GM13976 (cell line): ENCODE measurements at regions not wholly inside any gene's neighbourhood (a gene's known extent, or its start where the extent isn't known, plus 50 kb on each side); places are given as distances from the start of the nearest gene placed in this dataset.

Source experiments
- DNase-seq: peaks from one replicate; pipeline ENCODE4 v3.0.0; 2012; ENCODE audit warnings: low spot score
- CTCF ChIP-seq: IDR thresholded peaks from 2 replicates; pipeline ENCODE4 v1.5.1; 2012; ENCODE audit warnings: borderline replicate concordance, mild to moderate bottlenecking; ENCODE audit not compliant: insufficient read depth; ENCODE audit errors: extremely low read depth, missing control alignments, control extremely low read depth
- in situ Hi-C: fragments of 300-500 bp; cut with MboI; formaldehyde crosslinking; loops from one replicate; pipeline ENCODE4 v1.12.0; 2022; ENCODE audit warnings: low sequenced_read_pairs, mixed read lengths, inconsistent platforms; ENCODE audit not compliant: unreplicated experiment

- DNase-seq = no peak
- in situ Hi-C loops = no loop called here
- no peak for TF ChIP-seq CTCF
Observed at GRCh38 chr6:14711704-14712379, 534.0 kb upstream of the JARID2 start.

- in situ Hi-C loops = no loop called here
- DNase-seq = no peak
- TF ChIP-seq CTCF = no peak
Observed at GRCh38 chr6:14713008-14713960, 532.6 kb upstream of the JARID2 start.

GRCh38 chr6:14713966-14714631 lies 531.8 kb upstream of the JARID2 start:
- in situ Hi-C loops = no loop called here
- no peak for TF ChIP-seq CTCF
- DNase-seq = no peak

GRCh38 chr6:14715076-14715475 lies 530.8 kb upstream of the JARID2 start:
- TF ChIP-seq CTCF = no peak
- in situ Hi-C loops = no loop called here
- no peak for DNase-seq

GRCh38 chr6:14716499-14717146 lies 529.2 kb upstream of the JARID2 start:
- no peak for TF ChIP-seq CTCF
- no peak for DNase-seq
- in situ Hi-C loops = no loop called here

- in situ Hi-C loops = no loop called here
- peak; percentile 35 for DNase-seq
- TF ChIP-seq CTCF = no peak
Observed at GRCh38 chr6:14717307-14717706, 528.6 kb upstream of the JARID2 start.
